ENCODE measurements at regions not wholly inside any gene's neighbourhood (a gene's known extent, or its start where the extent isn't known, plus 50 kb on each side); places are given as distances from the start of the nearest gene placed in this dataset.

DNA sequence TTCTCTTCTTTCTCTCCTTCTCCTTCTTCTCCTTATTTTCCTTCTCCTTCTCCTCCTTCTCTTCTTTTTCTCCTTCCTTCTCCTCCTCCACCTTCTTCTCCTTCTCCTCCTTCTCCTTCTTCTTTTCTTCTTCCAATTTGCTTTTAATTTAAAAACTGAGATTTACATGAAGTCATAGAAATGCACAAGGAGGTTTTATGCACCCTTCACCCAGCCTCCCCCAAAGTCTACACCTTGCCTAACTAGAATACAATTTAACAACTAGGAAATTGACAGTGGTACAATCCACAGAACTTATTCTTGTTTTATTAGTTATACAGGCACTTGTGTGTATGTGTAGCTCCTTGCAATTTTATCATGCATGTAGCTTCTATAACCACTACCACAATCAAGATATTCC is 826.7 kb downstream of the KCNJ2 start:
- H3K27me3 ChIP-seq (replicated peaks; ENCODE audit: insufficient read depth, low read depth, low read length, poor library complexity), result no peaks in the 10 kb centered on the region
- no peaks in the 10 kb centered on the region for H3K36me3 ChIP-seq (ENCODE audit: insufficient read depth, low read length, poor library complexity, severe bottlenecking)
- intact Hi-C loops (cut with micrococcal nuclease; ENCODE audit: unreplicated experiment), result no loop called here
- no TSS peak for BruUV-seq (replicated peaks)
- H3K4me1 ChIP-seq (ENCODE audit: insufficient read depth, low read length, poor library complexity, severe bottlenecking), result no peaks in the 10 kb centered on the region
- peaks cover 7% of the 10 kb centered on the region for H3K9me3 ChIP-seq (ENCODE audit: low read depth, low read length, poor library complexity, severe bottlenecking)
- no peak overlapping the region for H3K27ac ChIP-seq (ENCODE audit: low read depth, low read length, poor library complexity, severe bottlenecking)
- H3K4me3 ChIP-seq (ENCODE audit: low read depth, low read length, poor library complexity, severe bottlenecking), result no peak overlapping the region
- POLR2A ChIA-PET (ENCODE audit: low non-redundant PET), result no interaction called here
- TF ChIP-seq, protein P1, sequence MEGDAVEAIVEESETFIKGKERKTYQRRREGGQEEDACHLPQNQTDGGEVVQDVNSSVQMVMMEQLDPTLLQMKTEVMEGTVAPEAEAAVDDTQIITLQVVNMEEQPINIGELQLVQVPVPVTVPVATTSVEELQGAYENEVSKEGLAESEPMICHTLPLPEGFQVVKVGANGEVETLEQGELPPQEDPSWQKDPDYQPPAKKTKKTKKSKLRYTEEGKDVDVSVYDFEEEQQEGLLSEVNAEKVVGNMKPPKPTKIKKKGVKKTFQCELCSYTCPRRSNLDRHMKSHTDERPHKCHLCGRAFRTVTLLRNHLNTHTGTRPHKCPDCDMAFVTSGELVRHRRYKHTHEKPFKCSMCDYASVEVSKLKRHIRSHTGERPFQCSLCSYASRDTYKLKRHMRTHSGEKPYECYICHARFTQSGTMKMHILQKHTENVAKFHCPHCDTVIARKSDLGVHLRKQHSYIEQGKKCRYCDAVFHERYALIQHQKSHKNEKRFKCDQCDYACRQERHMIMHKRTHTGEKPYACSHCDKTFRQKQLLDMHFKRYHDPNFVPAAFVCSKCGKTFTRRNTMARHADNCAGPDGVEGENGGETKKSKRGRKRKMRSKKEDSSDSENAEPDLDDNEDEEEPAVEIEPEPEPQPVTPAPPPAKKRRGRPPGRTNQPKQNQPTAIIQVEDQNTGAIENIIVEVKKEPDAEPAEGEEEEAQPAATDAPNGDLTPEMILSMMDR (conservative IDR thresholded peaks at IDR 0.05; ENCODE audit: low read depth, low read length), result no peak
- no peak for TF ChIP-seq EZH2 (IDR thresholded peaks at IDR 0.05; ENCODE audit: borderline replicate concordance, low read depth, low read length, poor library complexity, severe bottlenecking)
- CTCF ChIA-PET, result no interaction called here
- DNase-seq (ENCODE audit: low spot score), result no peak

DNA sequence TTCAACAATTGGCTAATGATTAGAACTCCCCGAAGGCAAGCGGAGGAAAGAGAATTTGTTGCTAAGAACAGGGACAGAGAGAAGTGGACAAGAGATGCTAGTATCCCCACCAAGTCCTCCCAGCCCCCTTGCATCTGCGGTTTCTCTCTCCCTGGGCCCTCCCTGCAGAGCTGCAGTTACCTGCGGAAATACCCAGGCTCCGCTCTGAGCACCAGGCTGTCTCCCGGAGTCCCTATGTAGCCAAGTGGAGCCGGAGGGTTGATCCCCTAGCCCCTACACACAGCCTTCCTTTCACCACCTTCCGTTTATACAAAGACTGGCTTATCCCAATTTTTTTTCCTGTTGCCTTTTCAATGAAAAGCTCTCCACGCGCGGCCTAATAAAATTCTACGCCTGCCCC is 834.4 kb downstream of the KCNJ2 start:
- CTCF ChIA-PET, result no interaction called here
- POLR2A ChIA-PET (ENCODE audit: low non-redundant PET), result no interaction called here
- no TSS peak for BruUV-seq (replicated peaks)
- DNase-seq (ENCODE audit: low spot score), result no peak
- Histone ChIP-seq H3K27ac (ENCODE audit: low read depth, low read length, poor library complexity, severe bottlenecking) (no peak overlapping the region), H3K9me3 (ENCODE audit: low read depth, low read length, poor library complexity, severe bottlenecking) (peaks cover 12% of the 10 kb centered on the region), H3K36me3 (ENCODE audit: insufficient read depth, low read length, poor library complexity, severe bottlenecking) (no peaks in the 10 kb centered on the region), H3K4me1 (ENCODE audit: insufficient read depth, low read length, poor library complexity, severe bottlenecking) (no peaks in the 10 kb centered on the region), H3K27me3 (replicated peaks; ENCODE audit: insufficient read depth, low read depth, low read length, poor library complexity) (no peaks in the 10 kb centered on the region), H3K4me3 (ENCODE audit: low read depth, low read length, poor library complexity, severe bottlenecking) (no peak overlapping the region)
- TF ChIP-seq, protein P1 (conservative IDR thresholded peaks at IDR 0.05; ENCODE audit: low read depth, low read length), result no peak
- intact Hi-C loops (cut with micrococcal nuclease; ENCODE audit: unreplicated experiment), result no loop called here

DNA sequence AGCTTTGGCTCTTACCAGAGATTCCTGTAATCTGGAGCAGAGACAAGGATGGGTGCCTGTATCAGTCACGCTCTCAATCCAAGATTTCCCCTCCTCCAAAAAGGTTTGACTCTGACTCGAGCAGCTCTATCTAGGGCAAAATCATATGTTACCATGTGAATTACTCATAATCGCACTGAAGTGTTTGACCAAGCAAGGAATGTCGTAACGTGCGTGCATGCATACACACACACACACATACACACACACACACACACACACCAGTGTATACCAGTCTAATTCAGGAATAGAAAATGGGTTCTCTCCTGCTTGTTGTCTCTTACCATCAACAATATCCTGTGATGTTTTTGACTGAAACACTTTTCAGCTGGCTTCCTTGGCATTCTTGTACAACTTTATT is 835.1 kb downstream of the KCNJ2 start:
- POLR2A ChIA-PET (ENCODE audit: low non-redundant PET), result no interaction called here

More for the DNA sequence above, 835.1 kb downstream of the KCNJ2 start:
- BruUV-seq (replicated peaks), result no TSS peak
- CTCF ChIA-PET, result no interaction called here
- intact Hi-C loops (cut with micrococcal nuclease; ENCODE audit: unreplicated experiment), result no loop called here
- Histone ChIP-seq H3K27me3 (replicated peaks; ENCODE audit: insufficient read depth, low read depth, low read length, poor library complexity) (no peaks in the 10 kb centered on the region), H3K36me3 (ENCODE audit: insufficient read depth, low read length, poor library complexity, severe bottlenecking) (no peaks in the 10 kb centered on the region), H3K9me3 (ENCODE audit: low read depth, low read length, poor library complexity, severe bottlenecking) (peaks cover 18% of the 10 kb centered on the region), H3K4me1 (ENCODE audit: insufficient read depth, low read length, poor library complexity, severe bottlenecking) (no peaks in the 10 kb centered on the region), H3K4me3 (ENCODE audit: low read depth, low read length, poor library complexity, severe bottlenecking) (no peak overlapping the region), H3K27ac (ENCODE audit: low read depth, low read length, poor library complexity, severe bottlenecking) (no peak overlapping the region)
- DNase-seq (ENCODE audit: low spot score), result no peak
- no peak for TF ChIP-seq EZH2 (IDR thresholded peaks at IDR 0.05; ENCODE audit: borderline replicate concordance, low read depth, low read length, poor library complexity, severe bottlenecking)
- TF ChIP-seq, protein P1 (conservative IDR thresholded peaks at IDR 0.05; ENCODE audit: low read depth, low read length), result no peak
